Liver (tissue), 3 donors: ENCODE measurements at regions not wholly inside any gene's neighbourhood (a gene's known extent, or its start where the extent isn't known, plus 50 kb on each side); places are given as distances from the start of the nearest gene placed in this dataset.

ENCODE experiments used
- CTCF ChIP-seq: fragments of 150-350 bp; IDR thresholded peaks from 2 replicates; pipeline ENCODE4 v1.5.1; 2017; ENCODE audit warnings: improper control_type of control experiment, low read depth, low read length; ENCODE audit not compliant: missing input control
- FOXA1 ChIP-seq: IDR thresholded peaks from 2 replicates; pipeline ENCODE4 v1.6.1; 2016; ENCODE audit warnings: antibody characterized with exemption
- GABPA ChIP-seq, 2 donors: IDR thresholded peaks in 1 of 2; conservative IDR thresholded peaks in 1 of 2; 2 replicates each; pipeline ENCODE4 v1.6.1; 2016; ENCODE audit warnings: antibody characterized with exemption in 2 of 2, mild to moderate bottlenecking in 1 of 2, moderate library complexity in 1 of 2
- HNF4A ChIP-seq, 2 donors: conservative IDR thresholded peaks; 2 replicates each; pipeline ENCODE4 v1.6.1; 2016; ENCODE audit warnings: antibody characterized with exemption in 2 of 2, mild to moderate bottlenecking in 2 of 2
- REST ChIP-seq: IDR thresholded peaks from 2 replicates; pipeline ENCODE4 v1.6.1; 2016; ENCODE audit warnings: antibody characterized with exemption, mild to moderate bottlenecking
- donor health status: healthy.
- donor health status: healthy.

GRCh38 chr18:64645753-64646152 is 496.9 kb upstream of the LINC00305 start:
- TF ChIP-seq CTCF (no peak), REST (no peak), GABPA (IDR thresholded peaks at IDR 0.05 in 1 of 2, conservative IDR thresholded peaks at IDR 0.05 in 1 of 2) (no peak), HNF4A (conservative IDR thresholded peaks at IDR 0.05) (no peak), FOXA1 (no peak)
